Stimulated activated CD8-positive, alpha-beta memory T cell treated with anti-CD3 and anti-CD28 coated beads, Interleukin-7, amount 100 ng/mL, for 4 hours (primary cell): ENCODE measurements at regions not wholly inside any gene's neighbourhood (a gene's known extent, or its start where the extent isn't known, plus 50 kb on each side); places are given as distances from the start of the nearest gene placed in this dataset.

Experiments
- DNase-seq, 2 donors: peaks; one replicate each; pipeline ENCODE4 v3.0.0-alpha.2; 2020; ENCODE audit warnings: low read depth in 2 of 2

DNA sequence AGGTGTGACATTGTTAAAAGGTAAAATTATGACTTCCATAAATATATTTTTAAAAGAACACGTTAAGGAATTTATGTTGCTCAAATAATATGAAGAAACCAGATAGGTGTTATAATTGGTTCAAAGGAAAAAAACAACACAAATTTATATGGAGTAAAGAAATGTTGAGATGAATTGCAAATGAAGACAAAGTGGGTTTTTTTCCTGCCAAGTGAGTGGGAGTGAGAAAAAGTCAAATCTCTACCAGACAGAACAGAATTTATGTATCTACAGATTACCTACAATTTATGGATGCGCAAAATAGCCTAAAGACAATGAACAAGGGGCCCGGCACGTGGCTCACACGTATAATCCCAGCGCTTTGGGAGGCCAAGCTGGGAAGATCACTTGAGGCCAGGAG, 159.7 kb upstream of the SLC1A4 start:
- no peak for DNase-seq

DNA sequence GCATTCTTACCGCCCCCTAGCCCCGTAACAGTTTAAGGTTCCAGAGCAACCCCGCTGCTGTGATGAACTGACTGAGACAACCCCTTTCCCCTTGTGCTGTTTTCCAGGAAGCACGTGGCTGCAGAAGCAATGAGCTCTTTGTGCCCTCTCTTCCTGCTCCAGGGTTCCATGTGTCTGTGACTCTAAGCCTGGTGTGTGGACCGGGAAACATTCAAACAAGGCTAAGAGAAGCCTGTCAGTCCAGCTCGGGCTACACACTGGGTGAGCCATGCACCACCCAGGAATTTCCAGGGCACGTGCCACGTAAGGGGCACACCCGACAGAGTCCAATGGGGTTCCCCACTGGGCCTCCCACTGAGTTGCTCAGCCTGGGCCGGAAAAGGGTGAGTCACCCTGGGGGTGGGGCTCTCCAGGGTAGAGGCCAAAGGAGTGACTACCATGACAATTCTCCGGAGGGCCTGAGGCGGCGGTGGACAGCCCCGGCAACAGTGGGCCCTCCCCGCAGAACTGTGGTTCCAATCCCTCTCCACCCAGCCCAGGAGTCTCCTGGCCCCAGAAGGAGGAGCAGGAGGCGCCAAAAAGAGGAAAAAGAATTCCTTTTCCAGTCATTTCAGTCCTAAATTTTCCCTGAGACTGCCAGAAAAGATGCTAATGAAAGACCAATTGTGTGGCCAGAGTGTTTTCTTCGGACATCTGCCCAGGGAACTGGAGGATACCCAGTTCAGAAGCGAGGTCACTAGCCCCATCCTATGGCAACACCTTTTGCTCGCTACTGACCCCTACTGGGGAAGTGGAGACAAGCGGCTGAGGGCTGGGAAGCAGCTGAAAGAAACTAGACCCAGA, 157.8 kb upstream of the SLC1A4 start:
- DNase-seq, result peak; percentile 74 to 80

DNA sequence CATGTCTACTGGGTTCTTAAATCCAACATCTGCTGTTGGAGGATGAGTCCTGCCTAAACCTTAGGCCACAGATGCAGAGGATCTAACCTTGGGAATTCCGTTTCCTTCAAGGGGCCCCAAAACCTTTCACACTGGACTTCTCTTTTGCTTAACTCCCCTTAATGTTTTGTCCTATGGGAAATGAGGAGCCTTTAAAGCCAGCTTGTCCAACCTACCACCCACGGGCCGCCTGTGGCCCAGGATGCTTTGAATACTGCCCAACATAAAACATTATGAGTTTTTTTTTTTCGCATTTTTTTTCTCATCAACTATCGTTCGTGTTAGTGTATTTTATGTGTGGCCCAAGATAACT, 157.2 kb upstream of the SLC1A4 start:
- DNase-seq, result no peak

DNA sequence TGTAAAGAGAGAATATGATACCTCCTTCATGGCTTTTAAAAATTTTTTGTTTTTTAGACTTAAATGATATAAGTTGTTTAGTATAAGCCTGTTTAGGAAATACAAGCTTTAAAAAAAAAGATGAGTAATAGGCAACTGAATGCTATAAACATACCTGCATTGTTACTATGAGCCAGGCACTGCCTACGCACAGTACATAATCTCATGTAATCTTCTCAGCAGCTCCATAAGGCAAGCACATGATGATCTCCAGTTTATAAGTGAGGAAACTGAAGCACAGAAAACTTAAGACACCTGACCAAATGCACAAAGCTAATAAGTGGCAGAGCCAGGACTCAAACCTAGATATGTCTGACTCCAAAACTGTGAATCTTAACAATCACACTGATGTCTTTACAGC, 156.3 kb upstream of the SLC1A4 start:
- no peak for DNase-seq

DNA sequence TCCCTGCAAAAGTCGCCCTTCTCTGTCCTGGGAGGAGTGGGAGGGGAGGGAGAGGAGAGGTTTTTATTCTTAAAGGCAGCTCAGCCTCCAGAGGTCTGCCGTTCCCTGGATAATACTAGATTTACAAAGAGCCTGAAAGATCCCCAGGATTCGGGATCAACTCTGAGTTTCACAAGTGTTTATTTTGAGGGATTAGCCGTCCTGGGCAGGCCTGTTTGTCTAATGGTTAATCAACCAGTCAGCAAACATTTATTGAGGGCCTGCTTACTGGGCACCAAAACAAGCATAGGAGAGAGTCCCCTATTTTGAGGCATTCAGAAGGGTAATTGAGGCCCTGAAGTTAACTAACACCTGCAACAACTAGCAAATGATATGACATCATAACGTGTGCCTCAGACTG, 152.6 kb upstream of the SLC1A4 start:
- DNase-seq, result no peak

DNA sequence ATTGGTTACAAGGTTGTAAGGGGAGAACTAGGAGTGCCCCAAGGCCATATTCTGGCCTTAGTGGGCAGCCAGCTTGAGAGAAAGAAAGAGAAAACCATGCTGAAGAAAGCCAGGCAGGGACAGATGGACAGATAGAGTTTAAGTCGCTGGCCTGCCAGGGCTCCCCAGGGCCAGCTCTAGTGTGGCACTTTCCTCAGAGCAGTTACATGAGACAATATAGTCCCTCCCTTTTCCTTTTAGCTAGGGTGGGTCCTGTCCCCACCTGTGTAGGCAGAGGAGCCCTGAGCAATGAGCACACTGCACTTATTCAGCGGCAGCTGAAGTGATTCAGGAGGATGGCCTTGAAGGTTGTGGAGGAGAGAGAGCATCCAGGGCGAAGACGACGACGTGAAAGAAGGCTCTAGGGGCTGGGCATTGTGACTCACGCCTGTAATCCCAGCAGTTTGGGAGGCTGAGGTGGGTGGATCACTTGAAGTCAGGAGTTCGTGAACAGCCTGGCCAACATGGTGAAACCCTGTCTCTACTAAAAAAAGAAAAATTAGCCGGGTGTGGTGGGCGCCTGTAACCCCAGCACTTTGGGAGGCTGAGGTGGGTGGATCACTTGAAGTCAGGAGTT, 152.0 kb upstream of the SLC1A4 start:
- no peak for DNase-seq

DNA sequence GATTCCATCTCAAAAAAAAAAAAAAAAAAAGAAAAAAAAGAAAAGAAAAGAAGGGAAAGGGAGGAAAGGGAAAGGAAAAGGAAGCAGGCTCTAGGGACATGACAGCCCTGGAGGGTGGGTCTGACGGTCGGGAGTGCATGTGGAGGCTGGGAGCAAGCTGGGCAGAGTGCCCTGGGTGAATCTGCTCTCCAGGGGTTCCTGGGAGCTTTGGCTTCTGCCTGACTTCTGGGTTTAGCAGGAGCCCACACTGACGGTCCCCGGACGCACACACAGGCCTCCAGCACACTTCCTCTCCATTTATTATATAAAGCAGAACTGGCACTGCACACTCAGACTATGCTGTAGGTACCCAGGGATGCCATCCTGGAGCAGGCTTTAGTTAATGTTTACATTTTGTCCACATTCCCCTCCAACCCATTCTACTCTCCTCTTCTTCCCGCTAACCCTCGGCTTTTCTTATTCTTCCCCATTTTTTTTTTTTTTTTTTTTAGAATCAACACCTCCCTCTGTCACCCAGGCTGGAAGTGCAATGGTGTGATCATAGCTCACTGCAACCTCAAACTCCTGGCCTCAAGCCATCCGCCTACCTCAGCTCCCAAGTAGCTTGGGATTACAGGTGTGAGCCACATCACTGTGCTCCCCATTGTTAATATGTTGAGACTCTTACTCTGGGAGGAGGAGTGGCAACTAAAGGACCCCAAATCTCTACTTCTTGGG, 151.1 kb upstream of the SLC1A4 start:
- DNase-seq, result no peak

DNA sequence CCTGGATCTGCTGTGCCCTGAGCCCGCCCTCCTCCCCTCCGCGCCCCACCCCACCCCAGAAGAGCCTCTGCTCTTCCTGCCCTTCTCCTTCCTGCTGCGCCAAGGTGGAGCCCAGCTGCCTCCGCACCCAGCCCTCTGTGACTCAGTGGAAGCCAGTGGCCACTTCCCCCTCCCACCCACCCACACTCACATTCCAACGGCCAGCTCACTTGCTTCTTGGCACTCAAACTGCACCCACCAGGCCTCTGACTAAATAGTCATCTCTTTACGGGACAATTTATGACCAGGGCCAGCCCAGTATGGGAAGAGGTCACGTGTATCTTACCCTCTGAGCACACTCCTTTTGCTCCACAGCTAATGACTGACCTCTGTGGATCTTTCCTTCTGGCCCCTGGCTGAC, 150.4 kb upstream of the SLC1A4 start:
- no peak for DNase-seq

DNA sequence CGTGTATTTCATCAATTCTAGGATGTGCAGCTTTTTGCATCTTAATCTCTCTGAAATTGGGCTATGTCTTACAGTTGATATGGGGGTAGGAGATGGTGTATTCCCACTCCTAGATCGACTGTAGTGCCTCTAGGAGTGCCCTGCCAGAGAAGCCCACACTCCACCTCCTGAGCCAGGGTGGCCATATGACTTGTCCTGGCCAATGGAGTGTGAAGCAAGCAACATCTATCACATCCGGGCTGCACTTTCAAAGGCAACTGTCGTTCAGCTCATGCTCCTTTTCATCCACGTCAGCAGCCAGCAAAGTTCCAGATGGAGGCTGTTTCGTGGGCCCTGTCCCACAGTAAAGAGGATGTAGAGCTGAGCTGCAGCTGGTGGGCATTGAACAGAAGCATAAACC, 149.4 kb upstream of the SLC1A4 start:
- DNase-seq, result no peak

DNA sequence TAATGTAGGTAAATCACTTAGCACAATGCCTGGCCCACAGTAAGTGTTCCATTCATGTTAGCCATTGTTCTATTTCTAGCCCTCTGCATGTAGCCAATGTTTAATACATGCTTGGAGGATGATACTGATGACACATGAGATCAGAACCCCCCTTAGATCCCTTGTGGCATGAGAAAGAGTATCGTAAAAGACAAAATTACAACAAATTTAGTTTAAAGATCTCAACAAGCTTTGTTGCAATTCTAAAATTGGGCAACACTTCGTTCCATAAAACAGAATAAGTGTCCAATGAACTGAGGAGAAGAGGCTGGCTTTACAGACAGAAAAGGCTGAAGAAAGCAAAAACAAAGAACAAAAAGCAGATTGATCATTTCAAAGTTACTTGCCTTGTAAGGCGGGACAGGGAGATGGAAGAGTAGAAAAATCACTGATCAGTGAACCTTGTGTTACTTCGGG, 148.7 kb upstream of the SLC1A4 start:
- no peak for DNase-seq

DNA sequence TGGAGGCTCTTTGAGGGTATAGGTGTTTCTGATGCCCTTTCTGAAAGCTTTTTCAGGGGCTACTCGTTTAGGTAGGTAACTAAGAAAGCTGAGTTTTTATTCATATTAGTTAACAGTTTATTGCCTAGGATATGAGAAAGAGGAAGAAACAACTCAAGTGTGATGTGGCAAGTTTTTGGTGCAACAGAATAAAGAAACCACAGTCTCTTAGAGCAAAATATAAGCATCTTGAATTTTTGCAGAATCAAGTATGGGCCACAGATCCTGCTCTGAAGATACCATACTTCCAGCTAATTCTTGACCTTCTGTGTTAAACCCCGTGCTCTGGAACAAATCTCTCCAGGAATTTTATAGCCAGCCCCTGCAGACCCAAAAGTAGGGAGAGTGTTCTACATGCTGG, 147.7 kb upstream of the SLC1A4 start:
- no peak for DNase-seq

DNA sequence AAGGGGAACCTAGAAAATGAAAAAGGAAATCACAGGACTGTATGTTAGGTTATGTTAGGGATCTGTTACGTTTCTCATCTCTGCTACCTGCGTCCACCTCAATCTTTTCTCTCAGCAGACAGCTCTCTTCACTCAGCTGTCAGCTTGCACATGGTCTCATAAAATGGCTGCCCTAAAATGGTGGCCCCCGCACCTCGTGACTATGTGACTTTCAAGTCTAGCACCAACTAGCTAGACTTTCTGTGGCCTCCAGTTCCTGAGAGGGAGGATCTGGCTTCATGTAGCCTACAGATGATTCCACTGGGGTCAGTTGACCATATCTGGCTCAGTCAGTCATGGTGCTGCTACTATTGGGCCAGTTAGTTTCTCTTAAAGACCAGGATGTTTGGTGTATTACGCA, 147.2 kb upstream of the SLC1A4 start:
- DNase-seq, result no peak

DNA sequence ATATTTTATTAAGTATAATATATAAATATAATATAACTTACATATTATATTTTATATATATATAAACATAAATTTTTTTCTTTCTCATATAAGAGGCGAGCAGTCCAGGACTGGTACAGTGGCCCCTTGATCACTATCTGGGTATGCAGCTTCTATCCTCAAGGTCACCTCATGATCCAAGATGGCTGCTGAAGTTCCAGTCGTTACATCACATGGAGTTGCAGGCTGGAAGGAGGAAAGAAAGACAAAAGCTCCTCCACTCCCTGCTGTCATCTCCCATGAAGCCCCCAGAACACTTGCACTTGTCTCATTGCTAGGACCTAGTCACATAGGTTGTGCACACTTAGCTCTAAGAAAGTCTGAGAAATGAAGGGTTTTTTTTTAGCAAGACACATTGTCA, 145.1 kb upstream of the SLC1A4 start:
- no peak for DNase-seq

DNA sequence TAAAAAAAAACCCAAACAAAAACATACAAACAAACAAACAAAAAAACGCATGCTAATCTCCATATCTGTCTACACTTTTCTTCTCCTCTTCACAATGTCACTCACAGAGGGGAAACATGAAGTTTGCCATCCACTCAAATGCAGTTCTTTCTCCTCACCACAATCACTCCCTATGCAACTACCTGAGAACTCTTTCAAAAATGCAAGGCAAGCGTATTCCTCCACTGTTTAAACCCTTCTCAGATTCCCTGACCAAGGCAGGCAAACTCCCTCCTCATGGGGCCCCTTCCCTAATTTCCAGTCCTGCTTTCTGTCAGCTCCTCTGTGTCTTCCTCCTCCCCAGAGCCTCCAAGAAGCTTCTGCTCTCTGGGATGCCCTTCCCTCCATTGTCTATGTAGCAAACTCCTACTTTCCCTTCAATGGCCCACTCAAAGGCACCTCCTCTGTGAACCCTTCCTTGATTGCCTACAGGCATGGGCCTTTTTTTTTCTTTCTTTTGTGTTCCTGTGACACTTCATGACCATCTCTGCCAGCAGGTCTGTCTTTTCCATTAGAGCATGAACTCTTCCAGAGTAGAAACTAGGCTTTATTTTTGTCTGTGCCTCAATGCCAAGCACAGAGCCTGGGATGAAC, 143.8 kb upstream of the SLC1A4 start:
- DNase-seq, result no peak

DNA sequence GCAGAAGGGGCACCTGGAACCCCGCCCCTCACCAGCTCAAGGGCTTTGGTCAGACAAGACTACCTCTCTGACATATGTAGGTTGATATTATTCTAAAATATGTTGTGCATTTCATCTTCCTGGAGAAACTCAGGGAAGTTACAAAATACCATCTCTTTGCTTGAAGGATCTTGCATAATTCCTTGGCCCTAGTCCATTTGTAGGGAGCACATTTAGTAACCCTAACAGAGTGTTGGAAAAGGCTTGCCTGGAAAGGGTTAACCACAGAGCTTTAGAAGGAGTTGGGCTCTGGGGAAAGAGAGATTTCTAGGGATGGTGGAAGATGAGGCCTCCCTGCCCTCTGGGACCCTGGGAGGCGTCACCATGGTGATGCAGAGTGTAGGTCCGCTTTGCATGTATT, 143.0 kb upstream of the SLC1A4 start:
- DNase-seq, result no peak

DNA sequence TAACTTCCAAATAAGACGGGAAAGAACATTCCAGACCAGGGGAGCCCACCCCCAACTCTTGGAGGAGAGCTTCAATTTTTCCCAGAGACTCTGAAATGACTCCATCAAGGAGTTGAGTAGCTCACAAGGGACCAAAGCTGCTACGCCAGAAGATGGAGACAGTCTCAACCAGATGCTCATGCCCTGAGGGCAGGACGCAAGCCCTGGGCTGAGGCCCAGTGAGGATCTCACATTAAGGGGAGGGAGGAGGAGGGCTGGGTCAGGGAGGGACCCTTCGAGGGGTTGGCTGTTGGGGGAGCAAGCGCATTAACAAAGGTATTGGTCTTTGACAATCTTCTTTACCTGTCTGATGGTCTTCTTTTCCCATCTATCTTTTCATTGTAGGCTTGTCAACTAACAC, 141.3 kb upstream of the SLC1A4 start:
- DNase-seq, result no peak

DNA sequence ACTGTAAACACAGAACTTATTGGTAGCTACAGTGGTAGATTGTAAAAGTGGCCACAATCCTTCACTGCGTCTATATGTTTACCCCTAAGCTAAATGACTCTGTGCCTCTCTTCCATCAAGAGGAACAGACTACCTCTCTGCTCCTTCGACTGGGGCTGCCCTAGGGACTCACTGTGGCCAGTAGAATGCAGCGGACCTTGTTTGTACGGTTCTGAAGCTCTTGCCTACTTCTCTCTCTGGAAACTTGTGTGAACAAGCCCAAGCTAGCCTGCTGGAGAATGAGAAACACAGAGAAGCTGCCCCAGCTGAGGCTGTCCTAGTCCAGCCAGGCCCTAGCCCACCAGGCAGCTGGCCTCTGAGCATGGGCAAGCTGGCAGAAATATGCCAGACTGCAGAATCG, 140.8 kb upstream of the SLC1A4 start:
- no peak for DNase-seq

DNA sequence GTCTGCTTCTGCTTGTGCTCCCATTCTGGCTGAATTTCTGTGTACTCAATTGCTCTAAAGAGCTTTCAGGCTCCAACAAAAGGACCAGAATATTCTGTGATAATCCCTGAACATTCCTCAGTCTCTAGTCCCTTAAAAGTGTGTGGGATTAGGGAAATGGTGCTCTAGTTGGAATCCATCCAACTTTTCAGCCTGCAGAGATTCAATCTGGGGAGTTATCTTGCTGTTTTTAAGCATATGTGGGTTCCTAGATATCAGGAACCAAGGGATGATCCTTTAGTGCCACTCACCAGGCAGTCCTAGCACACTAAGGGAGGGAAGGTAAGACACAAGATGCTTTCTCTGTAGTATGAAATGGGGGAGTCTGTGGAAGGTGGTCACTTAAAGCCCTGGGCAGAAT, 140.3 kb upstream of the SLC1A4 start:
- DNase-seq, result no peak

DNA sequence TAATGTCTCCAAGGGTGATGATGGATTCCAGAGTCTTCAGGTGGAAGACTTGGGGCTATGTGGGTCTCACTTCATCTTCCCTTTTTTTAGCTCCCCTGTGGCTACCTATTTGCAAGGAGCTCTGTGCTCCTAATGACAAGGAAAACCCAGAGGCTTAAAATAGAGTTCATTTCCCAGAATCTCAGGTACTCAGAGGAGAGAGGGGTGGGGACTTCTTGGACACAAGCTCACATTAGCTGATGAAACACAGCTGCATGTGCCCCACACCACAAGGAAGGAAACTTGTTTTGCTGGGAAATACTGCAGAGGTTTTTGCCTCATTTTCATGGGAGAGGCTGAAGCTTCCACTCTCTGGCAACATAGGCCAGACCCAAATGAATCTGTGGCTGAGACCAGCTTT, 138.6 kb upstream of the SLC1A4 start:
- no peak for DNase-seq

DNA sequence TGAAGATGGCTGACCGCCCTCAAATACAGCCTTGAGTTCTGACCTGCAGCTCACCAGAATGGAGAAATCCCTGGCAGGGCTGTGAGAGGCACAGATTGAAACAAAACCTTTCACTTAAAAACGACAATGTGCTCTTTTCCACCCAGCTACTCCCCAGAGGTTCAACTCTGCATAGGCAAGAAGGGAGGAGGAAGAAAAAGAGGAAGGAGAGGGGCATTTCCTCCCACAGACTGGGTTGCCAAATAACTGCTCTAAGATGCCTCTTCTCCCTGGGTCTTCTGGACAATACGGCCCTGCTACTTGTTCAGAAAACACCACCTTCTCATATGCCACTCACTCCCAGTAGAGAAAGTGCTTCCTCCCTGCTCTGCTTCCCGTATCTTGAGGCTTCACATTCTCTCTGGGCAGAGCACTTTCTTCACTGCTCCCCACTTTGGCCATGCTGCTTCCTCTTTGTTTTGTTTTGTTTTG, 136.4 kb upstream of the SLC1A4 start:
- no peak for DNase-seq

DNA sequence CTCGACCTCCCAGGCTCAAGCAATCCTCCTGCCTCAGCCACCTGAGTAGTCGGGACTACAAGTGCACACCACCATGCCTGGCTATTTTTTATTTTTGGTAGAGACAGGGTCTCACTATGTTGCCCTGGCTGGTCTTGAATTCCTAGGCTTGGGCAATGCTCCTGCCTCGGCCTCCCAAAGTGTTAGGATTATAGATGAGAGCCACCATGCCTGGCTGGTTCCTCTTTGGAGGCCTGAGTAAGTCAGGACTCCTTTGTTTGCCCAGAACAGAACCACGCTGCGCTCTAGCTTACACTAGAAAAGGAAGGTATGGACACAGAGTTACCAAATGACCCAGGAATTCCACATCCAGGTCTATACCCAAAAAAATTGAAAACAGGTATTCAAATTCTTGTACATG, 135.9 kb upstream of the SLC1A4 start:
- DNase-seq, result no peak

DNA sequence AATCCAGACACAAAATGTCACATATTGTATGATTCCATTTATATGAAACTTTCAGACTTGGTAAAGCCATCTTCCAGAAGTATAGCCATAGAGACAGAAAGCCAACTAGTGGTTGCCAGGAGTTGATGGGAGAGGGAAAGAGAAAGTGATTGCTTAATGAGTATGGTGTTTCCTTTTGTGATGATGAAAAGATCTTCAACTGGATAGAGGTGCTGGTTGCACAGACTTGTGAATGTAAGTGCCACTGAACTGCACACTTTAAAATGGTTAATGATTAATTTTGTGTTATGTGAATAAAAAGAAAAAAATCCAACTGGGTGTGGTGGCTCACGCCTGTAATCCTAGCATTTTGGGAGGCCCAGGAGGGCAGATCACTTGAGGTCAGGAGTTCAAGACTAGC, 135.3 kb upstream of the SLC1A4 start:
- no peak for DNase-seq
